Right kidney (tissue), 1 donor: ENCODE measurements at regions not wholly inside any gene's neighbourhood (a gene's known extent, or its start where the extent isn't known, plus 50 kb on each side); places are given as distances from the start of the nearest gene placed in this dataset.
"Not testable (repeated sequence)": the region's sequence is repeated elsewhere in the genome, so short reads cannot be mapped to it uniquely, and the experiment has no call there.

Source experiments
- DNase-seq: peaks from one replicate; pipeline ENCODE4 v3.0.0-alpha.2; 2016

- peak; percentile 71 for DNase-seq
Observed at GRCh38 chr2:129923265-129924091, 56.0 kb upstream of the RAB6C start.

DNA sequence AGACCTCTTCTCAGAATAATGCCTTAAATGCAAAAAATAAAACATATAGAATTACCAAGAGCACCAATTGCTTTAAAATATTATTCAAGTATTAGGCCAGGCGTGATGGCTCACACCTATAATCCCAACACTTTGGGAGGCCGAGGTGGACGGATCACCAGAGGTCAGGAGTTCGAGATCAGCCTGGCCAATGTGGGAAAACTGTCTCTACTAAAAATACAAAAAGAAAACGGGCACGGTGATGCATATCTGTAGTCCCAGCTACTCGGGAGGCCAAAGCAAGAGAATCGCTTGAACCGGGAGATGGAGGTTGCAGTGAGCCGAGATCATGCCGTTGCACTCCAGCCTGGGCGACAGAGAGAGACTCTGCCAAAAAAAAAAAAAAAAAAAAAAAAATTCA, 55.4 kb upstream of the RAB6C start:
- not testable (repeated sequence) for DNase-seq

DNA sequence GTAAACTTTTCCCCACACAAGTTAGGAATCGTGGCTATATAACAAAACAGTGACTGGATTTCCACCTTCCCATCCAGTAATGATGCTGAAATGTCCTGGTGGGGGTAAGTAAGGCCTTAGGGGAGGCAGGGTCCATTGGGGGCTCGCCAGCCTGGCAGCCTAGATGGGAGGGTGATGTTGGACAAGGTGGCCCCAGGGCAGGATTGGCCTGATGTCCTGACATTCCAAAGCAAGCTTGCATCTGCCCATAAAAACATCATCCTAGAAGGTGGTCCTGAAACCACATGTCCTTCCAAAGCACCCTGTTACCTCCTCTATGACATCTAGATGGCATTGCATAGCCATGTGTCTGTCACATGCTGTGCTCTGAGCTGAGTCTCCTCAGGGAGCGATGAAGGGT, 54.1 kb upstream of the RAB6C start:
- DNase-seq = no peak

DNA sequence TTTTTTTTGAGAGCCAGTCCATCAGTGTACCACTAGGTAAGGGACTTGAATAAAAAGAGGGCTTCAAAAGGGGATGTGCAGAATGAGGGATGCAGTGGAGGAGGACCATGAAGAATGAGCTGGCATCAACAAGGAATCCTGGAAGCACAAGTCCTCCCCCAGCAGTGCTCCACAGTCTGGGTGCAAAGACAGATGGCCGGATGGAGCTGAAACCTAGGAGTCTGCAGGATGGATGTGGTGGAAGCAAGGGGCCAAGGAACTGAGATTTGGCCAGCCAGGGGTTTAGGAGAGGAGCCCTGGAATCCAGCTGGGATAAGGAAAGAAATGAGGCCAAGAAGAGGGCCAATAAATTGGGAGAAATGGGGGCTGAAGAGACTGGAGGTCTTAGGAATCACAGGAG, 51.8 kb upstream of the RAB6C start:
- DNase-seq = no peak

- no peak for DNase-seq
Observed at GRCh38 chr2:129929321-129930290, 49.9 kb upstream of the RAB6C start.
